IMR-90 (cell line): ENCODE measurements at regions not wholly inside any gene's neighbourhood (a gene's known extent, or its start where the extent isn't known, plus 50 kb on each side); places are given as distances from the start of the nearest gene placed in this dataset.

Experiments used
- CTCF ChIP-seq: conservative IDR thresholded peaks from 2 replicates; pipeline ENCODE4 v1.5.1; 2012; ENCODE audit warnings: mild to moderate bottlenecking, low read depth, low read length, improper control_type of control experiment
- ELK1 ChIP-seq: fragments of 150-350 bp; IDR thresholded peaks from 2 replicates; pipeline ENCODE4 v1.6.1; 2016; ENCODE audit warnings: low read depth, mild to moderate bottlenecking, low read length, moderate library complexity, borderline replicate concordance
- MXI1 ChIP-seq: IDR thresholded peaks from 2 replicates; pipeline ENCODE4 v1.6.1; 2012; ENCODE audit warnings: low read depth, mild to moderate bottlenecking, low read length, moderate library complexity, borderline replicate concordance
- POLR2A ChIP-seq: IDR thresholded peaks from 2 replicates; pipeline ENCODE4 v1.6.1; 2012; ENCODE audit warnings: mild to moderate bottlenecking, low read depth, low read length
- RAD21 ChIP-seq: IDR thresholded peaks from 2 replicates; pipeline ENCODE4 v1.6.1; 2012; ENCODE audit warnings: low read length, improper control_type of control experiment
- USF2 ChIP-seq: fragments of 150-350 bp; IDR thresholded peaks from 2 replicates; pipeline ENCODE4 v1.6.1; 2017; ENCODE audit warnings: mild to moderate bottlenecking, antibody characterized with exemption, low read length, low read depth

- TF ChIP-seq CTCF (no peak), ELK1 (no peak), MXI1 (no peak), POLR2A (no peak), USF2 (no peak), RAD21 (no peak)
Observed at GRCh38 chr11:11081288-11081687, 223.4 kb upstream of the ZBED5 start.
